HT1080 (cell line): ENCODE measurements at regions not wholly inside any gene's neighbourhood (a gene's known extent, or its start where the extent isn't known, plus 50 kb on each side); places are given as distances from the start of the nearest gene placed in this dataset.
"Not testable (repeated sequence)": the region's sequence is repeated elsewhere in the genome, so short reads cannot be mapped to it uniquely, and the experiment has no call there.

Experiments
- DNase-seq: peaks from one replicate; pipeline ENCODE4 v3.0.0-alpha.2; 2015; ENCODE audit warnings: low read depth

GRCh38 chr5:42989190-42989589 is 50.9 kb downstream of the ANXA2R start:
- no peak for DNase-seq

GRCh38 chr5:42988568-42988967 is 51.6 kb downstream of the ANXA2R start:
- no peak for DNase-seq

GRCh38 chr5:42985129-42986037 is 54.7 kb downstream of the ANXA2R start:
- peak; percentile 83 for DNase-seq

- peak; percentile 47 for DNase-seq
Observed at GRCh38 chr5:42984307-42984706, 55.8 kb downstream of the ANXA2R start.

- no peak for DNase-seq
Observed at GRCh38 chr5:42982107-42982622, 58.0 kb downstream of the ANXA2R start.

- not testable (repeated sequence) for DNase-seq
Observed at GRCh38 chr5:42981417-42982106, 58.6 kb downstream of the ANXA2R start.

- not testable (repeated sequence) for DNase-seq
Observed at GRCh38 chr5:42981015-42981414, 59.1 kb downstream of the ANXA2R start.

GRCh38 chr5:42980391-42980790 is 59.7 kb downstream of the ANXA2R start:
- DNase-seq = not testable (repeated sequence)

GRCh38 chr5:42979242-42979641 is 60.9 kb downstream of the ANXA2R start:
- DNase-seq = not testable (repeated sequence)

GRCh38 chr5:42974536-42974935 is 65.6 kb downstream of the ANXA2R start:
- DNase-seq = peak; percentile 42

GRCh38 chr5:42970636-42971559 is 69.2 kb downstream of the ANXA2R start:
- no peak for DNase-seq

- DNase-seq = no peak
Observed at GRCh38 chr5:42965934-42966333, 74.2 kb downstream of the ANXA2R start.

GRCh38 chr5:42963412-42963811 is 76.7 kb downstream of the ANXA2R start:
- no peak for DNase-seq

- DNase-seq = no peak
Observed at GRCh38 chr5:42962124-42962523, 78.0 kb downstream of the ANXA2R start.

GRCh38 chr5:42960506-42960905 is 79.6 kb downstream of the ANXA2R start:
- DNase-seq = no peak

GRCh38 chr5:42956551-42956950 is 83.6 kb downstream of the ANXA2R start:
- DNase-seq = no peak

- DNase-seq = no peak
Observed at GRCh38 chr5:42953041-42953440, 87.1 kb downstream of the ANXA2R start.

- DNase-seq = no peak
Observed at GRCh38 chr5:42952578-42952974, 87.5 kb downstream of the ANXA2R start.

- no peak for DNase-seq
Observed at GRCh38 chr5:42951293-42951840, 88.8 kb downstream of the ANXA2R start.

GRCh38 chr5:42950456-42951292 is 89.4 kb downstream of the ANXA2R start:
- peak; percentile 98 for DNase-seq
